ENCODE measurements at regions not wholly inside any gene's neighbourhood (a gene's known extent, or its start where the extent isn't known, plus 50 kb on each side); places are given as distances from the start of the nearest gene placed in this dataset.
"Not testable (repeated sequence)": the region's sequence is repeated elsewhere in the genome, so short reads cannot be mapped to it uniquely, and the experiment has no call there.

- not testable (repeated sequence) for DNase-seq (ENCODE audit: low read depth, low spot score); H3K4me3 ChIP-seq (ENCODE audit: low read length)
These were observed 984.3 kb downstream of the AACS start for GRCh38 chr12:126049501-126049900.

GRCh38 chr12:126051611-126052107 is 986.4 kb downstream of the AACS start:
- no peak for DNase-seq (ENCODE audit: low read depth, low spot score)
- no peak overlapping the region for H3K4me3 ChIP-seq (ENCODE audit: low read length)

GRCh38 chr12:126055521-126055920 is 990.3 kb downstream of the AACS start:
- DNase-seq (ENCODE audit: low read depth, low spot score), result no peak

GRCh38 chr12:126061777-126062176 is 996.5 kb downstream of the AACS start:
- H3K4me3 ChIP-seq (ENCODE audit: low read length), result no peak overlapping the region

More at GRCh38 chr12:126055521-126055920, 990.3 kb downstream of the AACS start:
- no peak overlapping the region for H3K4me3 ChIP-seq (ENCODE audit: low read length)

GRCh38 chr12:126064028-126064427 is 998.8 kb downstream of the AACS start:
- no peak for DNase-seq (ENCODE audit: low read depth, low spot score)
- H3K4me3 ChIP-seq (ENCODE audit: low read length), result no peak overlapping the region

More at GRCh38 chr12:126061777-126062176, 996.5 kb downstream of the AACS start:
- DNase-seq (ENCODE audit: low read depth, low spot score), result no peak

- no peak for DNase-seq (ENCODE audit: low read depth, low spot score)
These were observed 1002.5 kb downstream of the AACS start for GRCh38 chr12:126067626-126068329.

GRCh38 chr12:126069549-126070165 is 1004.4 kb downstream of the AACS start:
- DNase-seq (ENCODE audit: low read depth, low spot score), result peak; percentile 70
- no peak overlapping the region for H3K4me3 ChIP-seq (ENCODE audit: low read length)

More at GRCh38 chr12:126067626-126068329, 1002.5 kb downstream of the AACS start:
- H3K4me3 ChIP-seq (ENCODE audit: low read length), result no peak overlapping the region

- DNase-seq (ENCODE audit: low read depth, low spot score), result no peak
- no peak overlapping the region for H3K4me3 ChIP-seq (ENCODE audit: low read length)
These were observed 1011.3 kb downstream of the AACS start for GRCh38 chr12:126076515-126076914.

- H3K4me3 ChIP-seq (ENCODE audit: low read length), result no peak overlapping the region
- no peak for DNase-seq (ENCODE audit: low read depth, low spot score)
These were observed 1018.7 kb downstream of the AACS start for GRCh38 chr12:126083926-126084325.

GRCh38 chr12:126084480-126084879 is 1019.2 kb downstream of the AACS start:
- DNase-seq (ENCODE audit: low read depth, low spot score), result no peak
- H3K4me3 ChIP-seq (ENCODE audit: low read length), result no peak overlapping the region

- no peak for DNase-seq (ENCODE audit: low read depth, low spot score)
- H3K4me3 ChIP-seq (ENCODE audit: low read length), result no peak overlapping the region
These were observed 1021.0 kb downstream of the AACS start for GRCh38 chr12:126086242-126086641.

GRCh38 chr12:126087692-126088091 is 1022.5 kb downstream of the AACS start:
- no peak overlapping the region for H3K4me3 ChIP-seq (ENCODE audit: low read length)
- DNase-seq (ENCODE audit: low read depth, low spot score), result no peak

GRCh38 chr12:126093908-126094307 is 1028.7 kb downstream of the AACS start:
- no peak for DNase-seq (ENCODE audit: low read depth, low spot score)

GRCh38 chr12:126095748-126096510 is 1030.7 kb downstream of the AACS start:
- DNase-seq (ENCODE audit: low read depth, low spot score), result no peak
- no peak overlapping the region for H3K4me3 ChIP-seq (ENCODE audit: low read length)

More at GRCh38 chr12:126093908-126094307, 1028.7 kb downstream of the AACS start:
- H3K4me3 ChIP-seq (ENCODE audit: low read length), result no peak overlapping the region

GRCh38 chr12:126106706-126107105 is 1041.5 kb downstream of the AACS start:
- H3K4me3 ChIP-seq (ENCODE audit: low read length), result no peak overlapping the region
- DNase-seq (ENCODE audit: low read depth, low spot score), result no peak

GRCh38 chr12:126107659-126108058 is 1042.4 kb downstream of the AACS start:
- H3K4me3 ChIP-seq (ENCODE audit: low read length), result no peak overlapping the region

GRCh38 chr12:126108247-126108646 is 1043.0 kb downstream of the AACS start:
- no peak overlapping the region for H3K4me3 ChIP-seq (ENCODE audit: low read length)
- DNase-seq (ENCODE audit: low read depth, low spot score), result no peak

More at GRCh38 chr12:126107659-126108058, 1042.4 kb downstream of the AACS start:
- DNase-seq (ENCODE audit: low read depth, low spot score), result no peak

- DNase-seq (ENCODE audit: low read depth, low spot score), result no peak
- H3K4me3 ChIP-seq (ENCODE audit: low read length), result no peak overlapping the region
These were observed 1046.9 kb downstream of the AACS start for GRCh38 chr12:126112141-126112540.

GRCh38 chr12:126112849-126113248 is 1047.6 kb downstream of the AACS start:
- no peak for DNase-seq (ENCODE audit: low read depth, low spot score)
- no peak overlapping the region for H3K4me3 ChIP-seq (ENCODE audit: low read length)

GRCh38 chr12:126114441-126114840 is 1049.2 kb downstream of the AACS start:
- H3K4me3 ChIP-seq (ENCODE audit: low read length), result no peak overlapping the region

More at GRCh38 chr12:126114441-126114840, 1049.2 kb downstream of the AACS start:
- no peak for DNase-seq (ENCODE audit: low read depth, low spot score)

Data from Jurkat, Clone E6-1 (cell line).